Psoas muscle (tissue), 7 donors: ENCODE measurements at regions not wholly inside any gene's neighbourhood (a gene's known extent, or its start where the extent isn't known, plus 50 kb on each side); places are given as distances from the start of the nearest gene placed in this dataset.

ENCODE experiments used
- ATAC-seq, 4 donors: fragments of 200-7000 bp; cut with Tn5 transposase; one replicate each; pipeline ENCODE4 v1.9.1; 2020; ENCODE audit warnings: moderate library complexity in 3 of 4, mild to moderate bottlenecking in 2 of 4
- DNase-seq, 2 donors: peaks; one replicate each; pipeline ENCODE4 v3.0.0-alpha.2; 2020
- H3K27ac ChIP-seq: fragments of 200-600 bp; one replicate; pipeline ENCODE4 v1.8.0; 2022
- H3K27me3 ChIP-seq, 3 donors: fragments of 200-600 bp in 1 of 3; one replicate each; pipeline versions ENCODE4 v1.6.1 to v1.8.0; 2013 to 2022; ENCODE audit warnings: low read length in 2 of 3, mild to moderate bottlenecking in 2 of 3, moderate library complexity in 1 of 3; ENCODE audit not compliant: insufficient read depth in 3 of 3
- H3K36me3 ChIP-seq, 2 donors: fragments of 200-600 bp in 1 of 2; one replicate each; pipeline versions ENCODE4 v1.6.1 to v1.8.0; 2013 to 2022; ENCODE audit warnings: low read depth in 1 of 2, mild to moderate bottlenecking in 1 of 2, moderate library complexity in 1 of 2; ENCODE audit not compliant: insufficient read depth in 1 of 2
- H3K4me1 ChIP-seq: fragments of 200-600 bp; one replicate; pipeline ENCODE4 v1.8.0; 2022
- H3K4me3 ChIP-seq: fragments of 200-600 bp; one replicate; pipeline ENCODE4 v1.8.0; 2022; ENCODE audit warnings: mild to moderate bottlenecking
- H3K9me3 ChIP-seq: fragments of 200-600 bp; one replicate; pipeline ENCODE4 v1.8.0; 2022
- WGBS, 3 donors: extraction: QIAGEN DNeasy Blood & Tissue Kit; methylation state at CpG; one replicate each; pipeline versions ENCODE4 v1.1.6 to v1.1.7; 2013; 5-methylcytosine and 5-hydroxymethylcytosine counted together
- intact Hi-C, 2 donors: fragments of 100-400 bp; cut with DNase I; formaldehyde crosslinking; loops; one replicate each; pipeline versions ENCODE4 v1.11.0 to v1.14.2; 2022
- TF ChIP-seq, protein P1 (sequence below): fragments of 200-600 bp; IDR thresholded peaks from one replicate; pipeline ENCODE4 v1.8.0; 2022; ENCODE audit warnings: antibody characterized with exemption
- donor health status: healthy with polysubstance abuse.
- donor health status: DM: no; HTN: no; CAD: no; lungs with moderate emphysema.
- donor health status: Bipolar disorder and iron deficiency.
- donor health status: healthy.
- donor health status: DM: yes; HTN: yes; CAD: no.
- donor health status: DM: no; HTN: no; CAD: no.
- donor health status: DM: yes; HTN: yes; CAD: no.

- intact Hi-C loops, result no loop called here
- TF ChIP-seq, protein P1, sequence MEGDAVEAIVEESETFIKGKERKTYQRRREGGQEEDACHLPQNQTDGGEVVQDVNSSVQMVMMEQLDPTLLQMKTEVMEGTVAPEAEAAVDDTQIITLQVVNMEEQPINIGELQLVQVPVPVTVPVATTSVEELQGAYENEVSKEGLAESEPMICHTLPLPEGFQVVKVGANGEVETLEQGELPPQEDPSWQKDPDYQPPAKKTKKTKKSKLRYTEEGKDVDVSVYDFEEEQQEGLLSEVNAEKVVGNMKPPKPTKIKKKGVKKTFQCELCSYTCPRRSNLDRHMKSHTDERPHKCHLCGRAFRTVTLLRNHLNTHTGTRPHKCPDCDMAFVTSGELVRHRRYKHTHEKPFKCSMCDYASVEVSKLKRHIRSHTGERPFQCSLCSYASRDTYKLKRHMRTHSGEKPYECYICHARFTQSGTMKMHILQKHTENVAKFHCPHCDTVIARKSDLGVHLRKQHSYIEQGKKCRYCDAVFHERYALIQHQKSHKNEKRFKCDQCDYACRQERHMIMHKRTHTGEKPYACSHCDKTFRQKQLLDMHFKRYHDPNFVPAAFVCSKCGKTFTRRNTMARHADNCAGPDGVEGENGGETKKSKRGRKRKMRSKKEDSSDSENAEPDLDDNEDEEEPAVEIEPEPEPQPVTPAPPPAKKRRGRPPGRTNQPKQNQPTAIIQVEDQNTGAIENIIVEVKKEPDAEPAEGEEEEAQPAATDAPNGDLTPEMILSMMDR, result no peak
- H3K36me3 ChIP-seq, result no peaks in the 10 kb centered on the region
- H3K4me1 ChIP-seq, result no peaks in the 10 kb centered on the region
- DNase-seq (no peak), ATAC-seq (no peak)
- no peaks in the 10 kb centered on the region for H3K27me3 ChIP-seq
- H3K9me3 ChIP-seq, result no peaks in the 10 kb centered on the region
- no peak overlapping the region for H3K27ac ChIP-seq
- H3K4me3 ChIP-seq, result no peak overlapping the region
- 50 to 72% (median 65%) methylated on average over 1 of the region's 1 CpG for WGBS, 3 donors
Measured at GRCh38 chr9:16135968-16136367, 583.1 kb downstream of the CCDC171 start.

GRCh38 chr9:16136451-16136850 is 583.6 kb downstream of the CCDC171 start:
- ATAC-seq (peak in 1 of 4 donors; percentile 28), DNase-seq (no peak)
- intact Hi-C loops, result no loop called here
- H3K27me3 ChIP-seq, result no peaks in the 10 kb centered on the region
- no peak overlapping the region for H3K4me3 ChIP-seq
- TF ChIP-seq, protein P1, result no peak
- no peaks in the 10 kb centered on the region for H3K9me3 ChIP-seq
- H3K4me1 ChIP-seq, result no peaks in the 10 kb centered on the region
- no peak overlapping the region for H3K27ac ChIP-seq
- 44 to 66% (median 52%) methylated on average over 10 of the region's 10 CpGs for WGBS, 3 donors
- no peaks in the 10 kb centered on the region for H3K36me3 ChIP-seq

GRCh38 chr9:16136961-16137360 is 584.1 kb downstream of the CCDC171 start:
- H3K27me3 ChIP-seq, result no peaks in the 10 kb centered on the region
- no peak overlapping the region for H3K4me3 ChIP-seq
- 34 to 42% (median 37%) methylated on average over 4 of the region's 4 CpGs for WGBS, 3 donors
- DNase-seq (peak; percentile 67 to 80), ATAC-seq (peak; percentile 41 to 84 (median 78))
- H3K9me3 ChIP-seq, result no peaks in the 10 kb centered on the region
- H3K36me3 ChIP-seq, result no peaks in the 10 kb centered on the region
- TF ChIP-seq, protein P1, result no peak
- intact Hi-C loops, result no loop called here
- H3K4me1 ChIP-seq, result no peaks in the 10 kb centered on the region
- no peak overlapping the region for H3K27ac ChIP-seq

- no peaks in the 10 kb centered on the region for H3K4me1 ChIP-seq
- peak; percentile 71 to 75 for DNase-seq
- TF ChIP-seq, protein P1, result no peak
- H3K27ac ChIP-seq, result peak overlapping the region; percentile 36
- H3K27me3 ChIP-seq, result no peaks in the 10 kb centered on the region
- 45 to 52% (median 45%) methylated on average over 16 of the region's 16 CpGs for WGBS, 3 donors
- no peaks in the 10 kb centered on the region for H3K36me3 ChIP-seq
- no peaks in the 10 kb centered on the region for H3K9me3 ChIP-seq
- H3K4me3 ChIP-seq, result no peak overlapping the region
- intact Hi-C loops, result no loop called here
- peak in 3 of 4 donors; percentile 24 to 51 (median 24) for ATAC-seq
Measured at GRCh38 chr9:16138561-16139491, 586.0 kb downstream of the CCDC171 start.
